ENCODE measurements at regions not wholly inside any gene's neighbourhood (a gene's known extent, or its start where the extent isn't known, plus 50 kb on each side); places are given as distances from the start of the nearest gene placed in this dataset.
A peak's percentile ranks its signal among the peaks of the same experiment; 100 is the strongest.

GRCh38 chr1:60290393-60290792, 216.8 kb upstream of the C1orf87 start (continued):
- no peak for TF ChIP-seq TSHZ2 (CRISPR knock-in tag; IDR thresholded peaks at IDR 0.05)
- no peak for TF ChIP-seq ISL1 (CRISPR knock-in tag; IDR thresholded peaks at IDR 0.05)
- TF ChIP-seq GLIS3 (CRISPR knock-in tag; IDR thresholded peaks at IDR 0.05): no peak

GRCh38 chr1:60287536-60287935, 214.0 kb upstream of the C1orf87 start:
- no peak for ATAC-seq
- no peak for TF ChIP-seq ARNTL (CRISPR knock-in tag; IDR thresholded peaks at IDR 0.05; ENCODE audit: borderline replicate concordance, low read depth)

- TF ChIP-seq ARNTL (CRISPR knock-in tag; IDR thresholded peaks at IDR 0.05; ENCODE audit: borderline replicate concordance, low read depth) (no peak), ZC3H10 (CRISPR knock-in tag; IDR thresholded peaks at IDR 0.05) (no peak)
- ATAC-seq: no peak
Measured at GRCh38 chr1:60283690-60284089, 210.1 kb upstream of the C1orf87 start.

- peak; percentile 98 for ATAC-seq
- TF ChIP-seq ZNF8 (CRISPR knock-in tag; IDR thresholded peaks at IDR 0.05) (no peak), ZNF565 (CRISPR knock-in tag; conservative IDR thresholded peaks at IDR 0.05; ENCODE audit: low read depth) (no peak), ZFP3 (CRISPR knock-in tag; IDR thresholded peaks at IDR 0.05) (no peak), CSRNP3 (CRISPR knock-in tag; IDR thresholded peaks at IDR 0.05) (no peak), ESRRG (CRISPR knock-in tag; IDR thresholded peaks at IDR 0.05) (0 out of 2 replicates have a peak, but pooled peaks have one; percentile 19), GLIS3 (CRISPR knock-in tag; IDR thresholded peaks at IDR 0.05) (no peak), POU6F1 (CRISPR knock-in tag; IDR thresholded peaks at IDR 0.05; ENCODE audit: borderline replicate concordance, low read depth) (0 out of 2 replicates have a peak, but pooled peaks have one; percentile 8), ISL1 (CRISPR knock-in tag; IDR thresholded peaks at IDR 0.05) (no peak), ARNTL (CRISPR knock-in tag; IDR thresholded peaks at IDR 0.05; ENCODE audit: borderline replicate concordance, low read depth) (no peak), ZFP30 (CRISPR knock-in tag; IDR thresholded peaks at IDR 0.05) (no peak), TSHZ2 (CRISPR knock-in tag; IDR thresholded peaks at IDR 0.05) (no peak; the same call in 1 of the 2 replicates), BACH2 (CRISPR knock-in tag; IDR thresholded peaks at IDR 0.05; ENCODE audit: borderline replicate concordance) (0 out of 2 replicates have a peak, but pooled peaks have one; percentile 68), SNAI2 (CRISPR knock-in tag; IDR thresholded peaks at IDR 0.05) (peak; percentile 31; the same call in 1 of the 2 replicates), ZC3H10 (CRISPR knock-in tag; IDR thresholded peaks at IDR 0.05) (no peak), TCF4 (CRISPR knock-in tag; IDR thresholded peaks at IDR 0.05; ENCODE audit: borderline replicate concordance) (peak; percentile 30; the same call in 1 of the 2 replicates), RARB (CRISPR knock-in tag; IDR thresholded peaks at IDR 0.05) (no peak)
Measured at GRCh38 chr1:60281360-60281932, 207.9 kb upstream of the C1orf87 start.

GRCh38 chr1:60280819-60281218, 207.2 kb upstream of the C1orf87 start:
- peak; percentile 49 for ATAC-seq
- TF ChIP-seq ISL1 (CRISPR knock-in tag; IDR thresholded peaks at IDR 0.05): no peak
- no peak for TF ChIP-seq BACH2 (CRISPR knock-in tag; IDR thresholded peaks at IDR 0.05; ENCODE audit: borderline replicate concordance)
- TF ChIP-seq ZFP30 (CRISPR knock-in tag; IDR thresholded peaks at IDR 0.05): no peak
- no peak for TF ChIP-seq CSRNP3 (CRISPR knock-in tag; IDR thresholded peaks at IDR 0.05)
- TF ChIP-seq PPARA (CRISPR knock-in tag; IDR thresholded peaks at IDR 0.05; ENCODE audit: borderline replicate concordance): no peak
- no peak for TF ChIP-seq TSHZ2 (CRISPR knock-in tag; IDR thresholded peaks at IDR 0.05)
- TF ChIP-seq ZC3H10 (CRISPR knock-in tag; IDR thresholded peaks at IDR 0.05): no peak
- no peak for TF ChIP-seq GLIS3 (CRISPR knock-in tag; IDR thresholded peaks at IDR 0.05)
